AG09309 (cell line): ENCODE measurements at regions not wholly inside any gene's neighbourhood (a gene's known extent, or its start where the extent isn't known, plus 50 kb on each side); places are given as distances from the start of the nearest gene placed in this dataset.
"Not testable (repeated sequence)": the region's sequence is repeated elsewhere in the genome, so short reads cannot be mapped to it uniquely, and the experiment has no call there.

Experiments
- DNase-seq: peaks from one replicate; pipeline ENCODE4 v3.0.0-alpha.2; 2010; ENCODE audit warnings: low read depth
- H3K4me3 ChIP-seq: 2 replicates; pipeline ENCODE4 v1.5.1; 2011; ENCODE audit warnings: mild to moderate bottlenecking, low read depth, low read length, moderate library complexity; ENCODE audit not compliant: control insufficient read depth
- TF ChIP-seq, protein P1 (sequence below): IDR thresholded peaks from 2 replicates; pipeline ENCODE4 v1.5.1; 2011; ENCODE audit warnings: mild to moderate bottlenecking, low read depth, low read length, inconsistent platforms; ENCODE audit not compliant: insufficient read depth, control insufficient read depth; ENCODE audit errors: missing control alignments

GRCh38 chr7:145464287-145464686, 628.4 kb upstream of the TPK1 start:
- DNase-seq, result no peak
- TF ChIP-seq, protein P1, sequence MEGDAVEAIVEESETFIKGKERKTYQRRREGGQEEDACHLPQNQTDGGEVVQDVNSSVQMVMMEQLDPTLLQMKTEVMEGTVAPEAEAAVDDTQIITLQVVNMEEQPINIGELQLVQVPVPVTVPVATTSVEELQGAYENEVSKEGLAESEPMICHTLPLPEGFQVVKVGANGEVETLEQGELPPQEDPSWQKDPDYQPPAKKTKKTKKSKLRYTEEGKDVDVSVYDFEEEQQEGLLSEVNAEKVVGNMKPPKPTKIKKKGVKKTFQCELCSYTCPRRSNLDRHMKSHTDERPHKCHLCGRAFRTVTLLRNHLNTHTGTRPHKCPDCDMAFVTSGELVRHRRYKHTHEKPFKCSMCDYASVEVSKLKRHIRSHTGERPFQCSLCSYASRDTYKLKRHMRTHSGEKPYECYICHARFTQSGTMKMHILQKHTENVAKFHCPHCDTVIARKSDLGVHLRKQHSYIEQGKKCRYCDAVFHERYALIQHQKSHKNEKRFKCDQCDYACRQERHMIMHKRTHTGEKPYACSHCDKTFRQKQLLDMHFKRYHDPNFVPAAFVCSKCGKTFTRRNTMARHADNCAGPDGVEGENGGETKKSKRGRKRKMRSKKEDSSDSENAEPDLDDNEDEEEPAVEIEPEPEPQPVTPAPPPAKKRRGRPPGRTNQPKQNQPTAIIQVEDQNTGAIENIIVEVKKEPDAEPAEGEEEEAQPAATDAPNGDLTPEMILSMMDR, result no peak
- no peak overlapping the region for H3K4me3 ChIP-seq

DNA sequence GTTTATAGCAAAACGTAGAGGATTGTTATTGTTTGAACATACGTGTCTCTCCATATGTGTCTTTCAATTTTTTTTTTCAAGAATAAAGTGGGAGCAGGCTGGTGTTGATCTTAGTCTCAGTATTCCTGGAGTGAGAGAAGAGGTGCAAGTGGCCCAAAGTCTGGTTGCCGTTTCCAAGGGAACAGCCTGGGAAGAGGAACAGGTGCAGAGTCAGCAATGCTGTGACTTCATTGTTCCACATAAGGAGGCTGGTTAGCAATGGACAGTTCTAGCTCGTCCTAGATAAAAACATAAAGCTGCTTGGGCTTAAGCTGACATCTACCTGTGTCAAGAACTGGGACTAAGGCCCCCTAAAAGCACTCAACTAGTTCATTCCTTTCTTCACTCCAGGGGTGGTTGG, 626.6 kb upstream of the TPK1 start:
- no peak for DNase-seq
- no peak overlapping the region for H3K4me3 ChIP-seq
- TF ChIP-seq, protein P1, result no peak

DNA sequence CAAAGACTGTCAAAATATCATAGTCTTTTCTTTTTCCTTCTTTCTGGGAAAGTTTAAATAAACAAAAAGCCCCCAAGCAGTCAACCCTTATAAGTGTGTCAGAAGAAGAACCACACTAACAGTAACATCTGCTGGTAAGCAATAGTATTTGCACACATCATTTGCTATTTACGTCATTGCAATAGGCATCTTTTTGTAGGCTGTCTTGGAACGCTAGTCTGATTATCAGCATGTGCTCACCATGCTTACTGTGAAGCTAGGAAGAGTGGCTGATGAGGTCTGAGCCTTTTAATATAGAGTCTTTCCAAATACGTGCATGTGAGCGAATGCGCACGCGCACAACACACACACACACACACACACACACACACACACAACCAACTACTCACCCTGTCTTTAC, 599.0 kb upstream of the TPK1 start:
- H3K4me3 ChIP-seq, result no peak overlapping the region
- DNase-seq, result no peak
- TF ChIP-seq, protein P1, result no peak

DNA sequence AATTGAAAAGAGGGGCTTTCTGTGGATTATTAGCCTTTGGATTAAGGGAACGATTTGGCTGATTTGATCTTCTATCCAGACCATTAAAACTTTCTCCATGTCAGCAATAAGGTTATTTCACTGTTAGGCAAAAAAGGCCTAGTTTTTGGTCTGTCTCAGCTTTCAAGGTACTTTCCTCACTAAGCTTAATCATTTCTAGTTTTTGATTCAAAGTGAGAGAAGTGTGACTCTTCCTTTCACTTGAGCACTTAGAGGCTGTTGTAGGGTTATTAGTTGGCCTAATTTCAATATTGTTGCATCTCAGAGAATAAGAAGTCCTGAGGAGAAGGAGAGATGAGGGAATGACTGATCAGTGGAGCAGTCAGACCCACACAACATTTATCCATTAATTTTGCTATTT, 596.0 kb upstream of the TPK1 start:
- TF ChIP-seq, protein P1, result no peak

GRCh38 chr7:145418481-145418880, 582.6 kb upstream of the TPK1 start:
- H3K4me3 ChIP-seq, DNase-seq: not testable (repeated sequence)

More for the DNA sequence above, 596.0 kb upstream of the TPK1 start:
- no peak for DNase-seq
- H3K4me3 ChIP-seq, result no peak overlapping the region

GRCh38 chr7:145411066-145411465, 575.2 kb upstream of the TPK1 start:
- H3K4me3 ChIP-seq, result no peak overlapping the region
- TF ChIP-seq, protein P1, result no peak
- DNase-seq, result no peak

GRCh38 chr7:145398758-145399157, 562.9 kb upstream of the TPK1 start:
- no peak for DNase-seq
- TF ChIP-seq, protein P1, result no peak
- H3K4me3 ChIP-seq, result no peak overlapping the region
